T-helper 2 cell (primary cell): ENCODE measurements at regions not wholly inside any gene's neighbourhood (a gene's known extent, or its start where the extent isn't known, plus 50 kb on each side); places are given as distances from the start of the nearest gene placed in this dataset.
"Not testable (repeated sequence)": the region's sequence is repeated elsewhere in the genome, so short reads cannot be mapped to it uniquely, and the experiment has no call there.

Experiments
- DNase-seq, 5 experiments: peaks; one replicate each; pipeline versions ENCODE4 v3.0.0 to v3.0.0-alpha.2; 2012 to 2022

DNA sequence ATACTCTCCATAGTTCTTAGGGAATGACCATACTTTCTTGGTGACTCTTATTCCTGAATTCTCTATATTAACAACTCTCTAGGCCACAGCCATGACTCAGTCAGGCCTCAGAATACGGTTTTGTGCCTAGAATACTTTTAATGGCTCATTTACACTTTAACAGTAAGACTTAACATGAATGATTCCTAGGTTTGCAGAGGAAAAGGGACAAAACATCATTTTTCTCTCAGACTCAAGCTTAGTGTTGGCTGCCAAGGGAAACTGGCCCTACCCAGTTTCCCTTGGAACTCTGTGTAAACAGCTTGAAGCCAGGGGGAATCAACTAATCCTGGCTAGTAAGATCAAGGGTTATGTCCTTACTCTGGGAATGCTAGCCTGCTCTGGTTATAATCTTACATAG is 164.9 kb upstream of the PKN2 start:
- no peak for DNase-seq

DNA sequence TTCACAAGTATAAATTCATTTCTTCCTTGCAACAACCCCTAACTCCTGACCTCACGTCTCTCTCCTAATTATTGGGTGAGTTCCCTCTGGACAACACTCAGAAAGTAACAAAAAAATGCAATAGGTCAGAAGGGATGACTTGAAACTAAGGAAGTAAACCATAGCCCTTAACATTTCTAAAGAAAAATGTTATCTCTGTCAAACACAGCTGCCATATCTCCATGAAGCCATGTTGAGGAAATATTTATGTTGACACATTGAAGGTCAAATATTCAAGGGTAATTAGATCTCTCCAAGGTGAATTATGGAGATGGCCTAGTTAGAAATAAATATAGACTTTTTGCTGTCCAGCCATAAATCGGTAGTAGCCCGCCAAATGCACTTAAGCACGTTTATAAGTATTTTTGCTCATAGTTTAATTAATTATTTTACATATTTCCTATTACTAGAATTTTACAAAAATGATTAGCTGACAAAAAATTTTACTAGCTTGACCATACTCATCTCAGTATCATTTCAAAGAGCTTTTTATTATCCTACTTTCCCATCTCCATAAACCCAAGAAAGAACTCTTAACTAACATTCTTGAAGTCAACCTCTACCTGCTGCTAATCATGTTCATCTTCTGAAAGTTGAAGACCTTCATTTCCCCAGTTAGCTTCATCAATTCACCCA is 160.1 kb upstream of the PKN2 start:
- DNase-seq = no peak

DNA sequence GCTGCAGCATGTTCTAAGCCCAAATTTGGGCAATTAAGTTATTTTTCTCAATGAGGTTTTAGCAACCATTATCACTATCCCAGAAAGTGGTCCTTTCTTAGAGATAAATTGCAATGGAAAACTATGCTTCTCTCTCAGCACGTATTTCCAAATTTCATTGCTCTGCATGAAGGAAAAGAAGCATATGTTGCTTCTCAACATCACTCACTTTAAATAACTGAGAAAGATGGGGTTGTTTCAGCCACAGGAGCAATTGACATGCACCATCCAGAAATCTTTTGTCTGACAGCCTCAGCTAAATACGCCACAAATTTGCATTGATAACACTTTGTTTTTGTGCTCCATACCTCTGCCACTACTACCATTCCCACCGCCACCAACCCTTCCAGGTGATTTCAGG is 157.6 kb upstream of the PKN2 start:
- no peak for DNase-seq

- DNase-seq = no peak
These were observed 155.3 kb upstream of the PKN2 start for GRCh38 chr1:88528792-88529191.

DNA sequence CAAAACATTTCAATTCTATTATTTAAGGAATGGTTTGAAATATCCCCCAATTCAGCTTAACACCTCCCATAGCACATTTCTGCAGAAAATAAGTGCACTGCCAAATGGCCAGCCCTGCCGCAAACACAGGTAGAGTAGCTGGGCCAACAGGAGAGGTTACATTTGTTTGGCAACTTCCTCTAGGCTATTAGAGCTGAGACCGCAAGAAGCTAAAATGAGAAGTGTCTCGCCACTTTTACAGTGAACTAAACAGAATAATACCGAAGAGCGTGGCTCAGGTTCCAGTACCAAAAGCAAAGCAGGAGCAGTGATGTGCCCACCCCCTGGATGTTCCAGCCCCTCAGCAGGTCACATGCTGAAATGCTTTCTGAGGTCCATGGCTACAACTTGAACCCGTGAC is 154.5 kb upstream of the PKN2 start:
- DNase-seq = no peak

- DNase-seq = no peak
These were observed 153.8 kb upstream of the PKN2 start for GRCh38 chr1:88530246-88530645.

GRCh38 chr1:88537787-88538186 is 146.3 kb upstream of the PKN2 start:
- no peak for DNase-seq

DNA sequence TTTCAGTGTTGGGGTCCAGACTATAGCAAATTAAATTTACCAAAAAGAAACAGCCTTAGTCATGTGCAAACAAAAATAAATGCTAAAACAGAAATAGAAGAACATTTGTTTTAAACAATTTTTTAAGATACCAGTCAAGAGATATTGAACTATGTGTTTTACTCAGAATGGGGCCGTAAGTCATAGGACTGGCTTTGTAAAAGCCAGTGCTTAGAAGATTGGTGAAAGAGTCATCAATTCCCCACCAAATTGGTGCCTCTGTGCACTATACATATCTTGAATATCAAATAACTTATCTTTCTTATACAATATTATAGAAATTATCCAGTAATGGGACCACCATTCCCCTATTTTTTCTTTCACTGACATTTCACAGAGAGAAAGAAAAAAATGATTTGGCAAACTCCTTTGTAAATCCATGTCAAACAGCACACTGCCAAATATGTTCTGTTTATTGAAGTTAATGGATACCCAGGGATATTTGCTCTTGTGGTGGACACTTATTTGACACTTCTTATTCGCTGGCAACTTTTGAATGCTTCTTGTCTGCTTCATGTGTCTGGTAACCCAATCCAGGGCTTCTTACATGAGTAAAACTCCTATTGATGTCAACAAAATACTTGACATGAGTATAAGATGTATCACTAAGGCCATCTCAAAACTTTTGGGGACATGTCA is 145.7 kb upstream of the PKN2 start:
- no peak for DNase-seq

GRCh38 chr1:88540255-88540654 is 143.8 kb upstream of the PKN2 start:
- DNase-seq = no peak

DNA sequence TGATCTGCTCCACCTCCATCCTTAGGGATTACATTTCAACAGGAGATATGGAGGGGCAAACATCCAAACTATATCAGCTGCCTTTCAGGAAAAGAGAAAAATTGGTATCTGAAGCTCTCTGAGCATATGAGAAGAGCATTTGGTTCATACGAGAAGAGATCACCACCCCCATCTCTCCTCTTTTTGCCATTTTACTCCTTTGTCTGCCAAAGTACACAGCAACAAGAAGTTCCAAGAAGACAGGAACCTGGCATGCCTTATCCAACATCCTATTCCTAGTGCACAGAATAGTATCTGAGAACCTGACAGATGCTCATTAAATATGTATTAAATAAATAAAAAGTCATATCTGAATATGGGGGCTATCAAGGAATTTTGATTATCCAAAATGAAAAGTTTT is 142.5 kb upstream of the PKN2 start:
- DNase-seq = no peak

DNA sequence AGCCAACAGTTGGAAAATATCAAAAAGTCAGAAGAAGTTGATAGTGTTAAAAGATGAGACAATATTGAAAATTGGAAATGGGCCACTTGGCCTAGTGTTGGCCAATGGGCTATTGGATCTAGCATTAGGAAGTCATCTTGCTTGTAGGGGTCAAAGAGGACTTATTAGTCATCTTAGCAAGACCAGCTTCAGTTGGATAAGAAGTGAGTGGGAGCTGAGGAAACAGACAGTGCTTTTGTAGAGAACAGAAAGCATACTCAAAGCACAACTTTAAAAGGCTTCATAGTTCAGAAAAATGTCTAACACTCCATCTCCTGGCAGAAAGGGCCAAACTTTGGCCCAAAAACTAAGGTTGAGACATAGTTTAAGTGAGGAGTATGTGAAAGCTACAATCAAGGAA is 139.9 kb upstream of the PKN2 start:
- DNase-seq = no peak

- no peak for DNase-seq
These were observed 134.5 kb upstream of the PKN2 start for GRCh38 chr1:88549536-88549935.

DNA sequence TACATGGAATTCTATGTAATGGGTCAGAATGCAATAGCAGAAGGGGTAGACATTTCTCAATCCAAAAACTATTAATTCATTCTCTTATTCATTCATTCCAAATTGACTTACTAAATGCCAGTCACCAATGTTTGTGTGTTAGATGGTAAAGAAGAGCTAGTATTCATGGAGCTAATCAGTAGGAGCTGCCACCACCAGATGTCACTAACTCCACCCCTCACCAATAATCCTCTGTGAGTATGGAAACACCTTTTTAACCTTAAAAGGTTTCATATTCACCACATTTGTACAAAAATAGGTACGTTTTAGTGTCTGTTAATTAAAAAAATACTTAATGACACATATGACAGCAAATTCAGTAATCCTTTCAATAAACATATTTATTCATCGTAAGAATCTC is 131.8 kb upstream of the PKN2 start:
- no peak for DNase-seq

DNA sequence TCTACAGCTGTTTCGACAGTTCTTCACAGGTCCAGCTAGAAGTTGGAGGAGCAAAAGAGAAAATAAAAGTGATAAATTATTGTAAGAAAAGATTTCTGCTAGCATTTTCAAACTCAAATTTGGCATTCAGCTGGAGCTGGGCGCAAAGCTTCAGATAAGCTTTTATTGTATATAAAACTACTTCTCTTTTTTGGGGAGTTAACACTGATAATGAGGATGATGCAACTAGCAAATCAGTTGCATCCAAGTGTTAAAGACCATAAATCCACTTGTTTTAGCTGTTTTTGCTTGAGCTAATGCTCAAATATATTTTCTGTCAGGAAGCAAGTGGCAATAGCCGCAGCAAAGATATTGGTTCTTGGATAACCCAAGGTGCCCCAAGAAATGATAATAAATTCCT is 127.1 kb upstream of the PKN2 start:
- DNase-seq = no peak

GRCh38 chr1:88560621-88561020 is 123.5 kb upstream of the PKN2 start:
- DNase-seq = no peak

GRCh38 chr1:88562991-88563390 is 121.1 kb upstream of the PKN2 start:
- DNase-seq = no peak

GRCh38 chr1:88566615-88567387 is 117.3 kb upstream of the PKN2 start:
- DNase-seq = no peak

GRCh38 chr1:88571506-88571905 is 112.6 kb upstream of the PKN2 start:
- no peak for DNase-seq

DNA sequence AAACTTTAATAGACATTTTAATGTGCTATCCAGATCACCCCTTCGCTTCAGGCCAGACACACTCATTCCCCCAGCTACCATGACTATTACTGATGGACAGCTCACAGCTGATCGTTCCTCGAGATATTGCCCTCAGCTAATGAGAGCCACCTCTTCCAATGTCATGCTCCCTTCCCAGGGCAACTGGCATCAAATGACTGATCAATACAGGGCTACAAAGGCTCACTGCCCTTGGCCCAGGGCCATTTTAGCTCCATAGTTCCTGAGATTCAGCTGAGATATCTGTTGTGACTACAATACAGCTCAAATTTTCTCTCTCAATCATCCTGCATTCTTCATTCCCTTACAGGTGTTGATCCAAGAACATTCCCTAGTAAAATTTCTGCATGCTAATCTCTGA is 104.5 kb upstream of the PKN2 start:
- DNase-seq = no peak

- no peak for DNase-seq
These were observed 102.4 kb upstream of the PKN2 start for GRCh38 chr1:88581703-88582102.

DNA sequence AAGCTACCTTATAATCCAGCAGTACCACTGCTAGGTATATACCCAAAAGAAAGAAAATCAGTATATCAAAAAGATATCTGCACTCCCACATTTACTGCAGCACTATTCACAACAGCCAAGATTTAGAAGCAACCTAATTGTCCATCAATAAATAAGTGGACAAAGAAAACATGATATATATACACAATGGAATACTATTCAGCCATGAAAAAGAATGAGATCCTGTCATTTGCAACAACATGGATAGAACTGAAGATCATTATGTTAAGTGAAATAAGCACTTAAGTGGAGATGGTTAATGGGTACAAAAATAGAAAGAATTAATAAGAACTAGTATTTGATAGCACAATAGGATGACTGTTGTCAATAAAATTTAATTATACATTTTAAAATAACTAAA is 90.7 kb upstream of the PKN2 start:
- no peak for DNase-seq

- DNase-seq = peak in 2 of 5 experiments; percentile 4 to 24
These were observed 88.6 kb upstream of the PKN2 start for GRCh38 chr1:88595355-88596002.

GRCh38 chr1:88597973-88598372 is 86.1 kb upstream of the PKN2 start:
- DNase-seq = not testable (repeated sequence)
